H1 (cell line): ENCODE measurements at regions not wholly inside any gene's neighbourhood (a gene's known extent, or its start where the extent isn't known, plus 50 kb on each side); places are given as distances from the start of the nearest gene placed in this dataset.

Experiments
- CHD7 ChIP-seq: fragments of 300-600 bp; sonication (generic); IDR thresholded peaks from 2 replicates; pipeline ENCODE4 v1.7.1; 2012; ENCODE audit warnings: low read length, moderate library complexity, mild to moderate bottlenecking, inconsistent platforms; ENCODE audit not compliant: insufficient replicate concordance

- no peak for TF ChIP-seq CHD7
These were observed 172.2 kb downstream of the HERPUD2 start (continued) for GRCh38 chr7:35522697-35523096.
